CD4-positive, alpha-beta T cell (primary cell): ENCODE measurements at regions not wholly inside any gene's neighbourhood (a gene's known extent, or its start where the extent isn't known, plus 50 kb on each side); places are given as distances from the start of the nearest gene placed in this dataset.

ENCODE experiments used
- ATAC-seq: fragments of 200-7000 bp; cut with Tn5 transposase; one replicate; pipeline ENCODE4 v1.10.0; 2022; ENCODE audit warnings: mild to moderate bottlenecking; ENCODE audit not compliant: poor library complexity
- CTCF ChIA-PET: fragments of 350-600 bp; sonication (Branson Sonifier 250); formaldehyde crosslinking; loops from one replicate; lab custom pipeline; 2021; ENCODE audit warnings: antibody characterized with exemption, inconsistent platforms; lab: Charles Lee
- POLR2A ChIA-PET: fragments of 350-600 bp; sonication (Branson Sonifier 250); formaldehyde crosslinking; loops from one replicate; lab custom pipeline; 2021; ENCODE audit warnings: antibody characterized with exemption, inconsistent platforms; lab: Charles Lee
- DNase-seq, 14 experiments: peaks; one replicate each; pipeline ENCODE4 v3.0.0-alpha.2; 2013 to 2020; ENCODE audit warnings: mixed read lengths in 2 of 14
- H3K27ac ChIP-seq, 2 donors: one replicate each; pipeline versions ENCODE4 v1.5.1 to v1.7.0; 2013; ENCODE audit warnings: low read length in 2 of 2, low read depth in 1 of 2, mild to moderate bottlenecking in 1 of 2
- H3K27me3 ChIP-seq, 2 experiments: 1 replicate in 1 of 2; 2 replicates in 1 of 2; pipeline versions ENCODE4 v1.6.1 to v1.7.0; 2013; ENCODE audit warnings: low read length in 2 of 2, control low read depth in 1 of 2, mild to moderate bottlenecking in 1 of 2, moderate library complexity in 1 of 2; ENCODE audit not compliant: insufficient read depth in 2 of 2, control insufficient read depth in 1 of 2
- H3K36me3 ChIP-seq: one replicate; pipeline ENCODE4 v1.6.1; 2013; ENCODE audit warnings: low read length, control low read depth; ENCODE audit not compliant: insufficient read depth
- H3K4me1 ChIP-seq: one replicate; pipeline ENCODE4 v1.6.1; 2013; ENCODE audit warnings: low read length, control low read depth; ENCODE audit not compliant: insufficient read depth
- H3K4me3 ChIP-seq: one replicate; pipeline ENCODE4 v1.5.1; 2013; ENCODE audit warnings: mild to moderate bottlenecking, low read length, moderate library complexity
- H3K9me3 ChIP-seq, 2 experiments: 1 replicate in 1 of 2; 2 replicates in 1 of 2; pipeline versions ENCODE4 v1.6.1 to v1.7.0; 2013; ENCODE audit warnings: low read length in 2 of 2, mild to moderate bottlenecking in 2 of 2, control low read depth in 1 of 2, moderate library complexity in 1 of 2; ENCODE audit not compliant: control insufficient read depth in 1 of 2, insufficient read depth in 1 of 2
- H3K27ac Mint-ChIP-seq: one replicate; pipeline ENCODE4 v1.8.0; 2020; ENCODE audit warnings: mixed read lengths
- H3K27me3 Mint-ChIP-seq: one replicate; pipeline ENCODE4 v1.8.0; 2021; ENCODE audit warnings: mixed read lengths
- H3K36me3 Mint-ChIP-seq: one replicate; pipeline ENCODE4 v1.8.0; 2021; ENCODE audit warnings: low read depth, mixed read lengths
- H3K4me1 Mint-ChIP-seq: one replicate; pipeline ENCODE4 v1.8.0; 2021; ENCODE audit warnings: low read depth, mixed read lengths
- H3K4me3 Mint-ChIP-seq: one replicate; pipeline ENCODE4 v1.8.0; 2020; ENCODE audit warnings: mild to moderate bottlenecking, mixed read lengths
- H3K9me3 Mint-ChIP-seq: one replicate; pipeline ENCODE4 v1.8.0; 2020; ENCODE audit warnings: mixed read lengths
- CTCF ChIP-seq: fragments of 200-600 bp; IDR thresholded peaks from one replicate; pipeline ENCODE4 v1.8.0; 2022; ENCODE audit warnings: antibody characterized with exemption, mild to moderate bottlenecking
- intact Hi-C, 2 experiments: fragments of 100-400 bp; cut with DNase I in 1 of 2; cut with micrococcal nuclease in 1 of 2; formaldehyde crosslinking; loops; one replicate each; pipeline versions ENCODE4 v1.15.1 to v1.9.0; 2023 to 2025; cut with DNase I, micrococcal nuclease

GRCh38 chr2:188795762-188796161, 178.4 kb upstream of the COL3A1 start:
- Mint-ChIP-seq H3K9me3 (peaks cover 2% of the 10 kb centered on the region), H3K4me3 (no peak overlapping the region), H3K36me3 (no peaks in the 10 kb centered on the region), H3K4me1 (no peaks in the 10 kb centered on the region), H3K27ac (no peak overlapping the region), H3K27me3 (no peaks in the 10 kb centered on the region)
- Histone ChIP-seq H3K9me3 (no peaks in the 10 kb centered on the region), H3K27ac (no peak overlapping the region), H3K4me3 (no peak overlapping the region), H3K36me3 (no peaks in the 10 kb centered on the region), H3K27me3 (no peaks in the 10 kb centered on the region), H3K4me1 (no peaks in the 10 kb centered on the region)
- intact Hi-C loops, result no loop called here
- no peak for TF ChIP-seq CTCF
- ATAC-seq (no peak), DNase-seq (no peak)
- POLR2A ChIA-PET, result no interaction called here
- CTCF ChIA-PET, result no interaction called here

- ChIA-PET CTCF (no interaction called here), POLR2A (no interaction called here)
- TF ChIP-seq CTCF, result no peak
- H3K4me3 ChIP-seq, result no peak overlapping the region
- no peak overlapping the region for H3K27ac ChIP-seq
- no peaks in the 10 kb centered on the region for H3K36me3 ChIP-seq
- H3K36me3 Mint-ChIP-seq, result no peaks in the 10 kb centered on the region
- ATAC-seq (no peak), DNase-seq (no peak)
- peaks cover 6% of the 10 kb centered on the region for H3K9me3 Mint-ChIP-seq
- H3K4me3 Mint-ChIP-seq, result no peak overlapping the region
- no peaks in the 10 kb centered on the region for H3K27me3 Mint-ChIP-seq
- H3K4me1 ChIP-seq, result no peaks in the 10 kb centered on the region
- intact Hi-C loops, result no loop called here
- no peaks in the 10 kb centered on the region for H3K9me3 ChIP-seq
- H3K4me1 Mint-ChIP-seq, result no peaks in the 10 kb centered on the region
- H3K27ac Mint-ChIP-seq, result no peak overlapping the region
- H3K27me3 ChIP-seq, result no peaks in the 10 kb centered on the region
Observed at GRCh38 chr2:188797371-188797770, 176.8 kb upstream of the COL3A1 start.

GRCh38 chr2:188798159-188798558, 176.0 kb upstream of the COL3A1 start:
- H3K9me3 Mint-ChIP-seq, result peaks cover 10% of the 10 kb centered on the region
- Histone ChIP-seq H3K36me3 (no peaks in the 10 kb centered on the region), H3K27ac (no peak overlapping the region), H3K9me3 (no peaks in the 10 kb centered on the region), H3K4me1 (no peaks in the 10 kb centered on the region), H3K27me3 (no peaks in the 10 kb centered on the region), H3K4me3 (no peak overlapping the region)
- H3K4me1 Mint-ChIP-seq, result no peaks in the 10 kb centered on the region
- DNase-seq (no peak), ATAC-seq (no peak)
- no peaks in the 10 kb centered on the region for H3K36me3 Mint-ChIP-seq
- no peaks in the 10 kb centered on the region for H3K27me3 Mint-ChIP-seq
- no peak overlapping the region for H3K4me3 Mint-ChIP-seq
- ChIA-PET CTCF (no interaction called here), POLR2A (no interaction called here)
- H3K27ac Mint-ChIP-seq, result no peak overlapping the region
- intact Hi-C loops, result no loop called here
- no peak for TF ChIP-seq CTCF
